ENCODE measurements at regions not wholly inside any gene's neighbourhood (a gene's known extent, or its start where the extent isn't known, plus 50 kb on each side); places are given as distances from the start of the nearest gene placed in this dataset.

DNA sequence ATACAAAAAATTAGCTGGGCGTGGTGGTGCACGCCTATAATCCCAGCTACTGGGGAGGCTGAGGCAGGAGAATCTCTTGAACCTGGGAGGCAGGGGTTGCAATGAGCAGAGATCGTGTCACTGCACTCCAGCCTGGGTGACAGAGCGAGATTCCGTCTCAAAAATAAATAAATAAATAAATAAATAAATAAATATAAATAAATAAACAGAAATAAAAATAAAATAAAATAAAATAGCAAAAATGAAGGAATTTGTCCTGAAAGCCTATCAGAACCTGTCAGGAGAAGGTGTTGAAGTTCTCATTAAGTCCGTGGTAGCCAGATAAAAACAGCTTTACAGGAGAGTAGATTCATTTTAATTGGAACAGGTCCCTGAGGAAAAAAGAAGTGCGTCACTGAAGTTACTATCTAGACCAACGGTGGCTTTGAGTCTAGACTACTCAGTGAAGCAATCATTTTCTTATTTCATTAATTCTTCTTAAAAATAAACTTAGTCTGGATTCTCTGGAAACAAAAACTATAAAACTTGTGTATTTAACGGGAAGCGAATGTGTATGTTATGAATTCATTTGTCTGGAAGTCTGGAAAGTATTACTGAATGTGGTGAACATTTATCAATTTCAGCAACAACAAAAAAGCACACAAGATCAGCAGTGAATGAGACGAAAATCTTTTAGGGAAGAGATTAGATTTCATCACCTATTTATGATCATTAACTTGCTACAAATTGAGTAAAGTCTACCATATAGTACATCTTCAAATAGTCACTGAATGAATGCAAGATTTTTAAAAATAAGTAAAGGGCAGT is 248.5 kb upstream of the PDE3A start:
- ChIA-PET POLR2A (no interaction called here), CTCF (ENCODE audit: unreplicated experiment) (no interaction called here)
- H3K9me2 ChIP-seq (ENCODE audit: insufficient read depth, low read length): no peaks in the 10 kb centered on the region
- TF ChIP-seq, protein P1, sequence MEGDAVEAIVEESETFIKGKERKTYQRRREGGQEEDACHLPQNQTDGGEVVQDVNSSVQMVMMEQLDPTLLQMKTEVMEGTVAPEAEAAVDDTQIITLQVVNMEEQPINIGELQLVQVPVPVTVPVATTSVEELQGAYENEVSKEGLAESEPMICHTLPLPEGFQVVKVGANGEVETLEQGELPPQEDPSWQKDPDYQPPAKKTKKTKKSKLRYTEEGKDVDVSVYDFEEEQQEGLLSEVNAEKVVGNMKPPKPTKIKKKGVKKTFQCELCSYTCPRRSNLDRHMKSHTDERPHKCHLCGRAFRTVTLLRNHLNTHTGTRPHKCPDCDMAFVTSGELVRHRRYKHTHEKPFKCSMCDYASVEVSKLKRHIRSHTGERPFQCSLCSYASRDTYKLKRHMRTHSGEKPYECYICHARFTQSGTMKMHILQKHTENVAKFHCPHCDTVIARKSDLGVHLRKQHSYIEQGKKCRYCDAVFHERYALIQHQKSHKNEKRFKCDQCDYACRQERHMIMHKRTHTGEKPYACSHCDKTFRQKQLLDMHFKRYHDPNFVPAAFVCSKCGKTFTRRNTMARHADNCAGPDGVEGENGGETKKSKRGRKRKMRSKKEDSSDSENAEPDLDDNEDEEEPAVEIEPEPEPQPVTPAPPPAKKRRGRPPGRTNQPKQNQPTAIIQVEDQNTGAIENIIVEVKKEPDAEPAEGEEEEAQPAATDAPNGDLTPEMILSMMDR (conservative IDR thresholded peaks at IDR 0.05; ENCODE audit: low read length): no peak
- no peak for TF ChIP-seq EZH2phosphoT487 (IDR thresholded peaks at IDR 0.05; ENCODE audit: borderline replicate concordance, low read depth, low read length)
- H3K4me1 ChIP-seq (ENCODE audit: insufficient read depth, low read length, poor library complexity, severe bottlenecking): no peaks in the 10 kb centered on the region
- H3K27ac ChIP-seq (ENCODE audit: low read depth, low read length, poor library complexity, severe bottlenecking): no peak overlapping the region
- H3K36me3 ChIP-seq (ENCODE audit: insufficient read depth, low read length): no peaks in the 10 kb centered on the region
- BruUV-seq (replicated peaks): no TSS peak
- H2AFZ ChIP-seq (ENCODE audit: low read length): no peak overlapping the region
- intact Hi-C loops (cut with micrococcal nuclease; ENCODE audit: unreplicated experiment): no loop called here
- H3K9me3 ChIP-seq (ENCODE audit: low read length): no peaks in the 10 kb centered on the region
- no peaks in the 10 kb centered on the region for H3K79me2 ChIP-seq (ENCODE audit: insufficient read depth, low read depth, low read length)
- H4K20me1 ChIP-seq (ENCODE audit: insufficient read depth, low read length): no peaks in the 10 kb centered on the region
- no peak for DNase-seq (ENCODE audit: low spot score)
- no peak overlapping the region for H3K4me3 ChIP-seq (ENCODE audit: low read depth, low read length, poor library complexity, severe bottlenecking)
- no peak overlapping the region for H3K4me2 ChIP-seq (ENCODE audit: low read length)

DNA sequence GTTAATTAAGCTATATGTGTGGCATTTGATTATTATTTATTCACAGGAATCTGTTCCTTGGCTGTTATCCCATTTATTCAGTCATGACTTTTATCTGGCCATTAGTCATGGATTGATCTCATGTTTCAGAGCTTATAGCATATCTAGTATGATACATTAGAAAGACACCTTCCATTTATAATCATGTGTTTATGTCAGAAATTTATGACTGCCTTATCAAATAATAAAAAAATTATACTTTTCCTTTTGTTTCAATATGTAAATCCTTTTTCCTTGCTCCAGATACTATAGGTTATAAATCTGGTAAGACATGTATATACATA is 248.0 kb upstream of the PDE3A start:
- H3K4me2 ChIP-seq (ENCODE audit: low read length): no peak overlapping the region
- no peaks in the 10 kb centered on the region for H3K4me1 ChIP-seq (ENCODE audit: insufficient read depth, low read length, poor library complexity, severe bottlenecking)
- DNase-seq (ENCODE audit: low spot score): no peak
- ChIA-PET CTCF (ENCODE audit: unreplicated experiment) (no interaction called here), POLR2A (no interaction called here)
- TF ChIP-seq, protein P1 (conservative IDR thresholded peaks at IDR 0.05; ENCODE audit: low read length): no peak
- no peak for TF ChIP-seq EZH2phosphoT487 (IDR thresholded peaks at IDR 0.05; ENCODE audit: borderline replicate concordance, low read depth, low read length)
- intact Hi-C loops (cut with micrococcal nuclease; ENCODE audit: unreplicated experiment): no loop called here
- H3K79me2 ChIP-seq (ENCODE audit: insufficient read depth, low read depth, low read length): no peaks in the 10 kb centered on the region
- H2AFZ ChIP-seq (ENCODE audit: low read length): no peak overlapping the region
- BruUV-seq (replicated peaks): no TSS peak
- no peaks in the 10 kb centered on the region for H3K9me2 ChIP-seq (ENCODE audit: insufficient read depth, low read length)
- no peaks in the 10 kb centered on the region for H3K9me3 ChIP-seq (ENCODE audit: low read length)
- no peaks in the 10 kb centered on the region for H3K36me3 ChIP-seq (ENCODE audit: insufficient read depth, low read length)
- no peak overlapping the region for H3K4me3 ChIP-seq (ENCODE audit: low read depth, low read length, poor library complexity, severe bottlenecking)
- H3K27ac ChIP-seq (ENCODE audit: low read depth, low read length, poor library complexity, severe bottlenecking): no peak overlapping the region
- H4K20me1 ChIP-seq (ENCODE audit: insufficient read depth, low read length): no peaks in the 10 kb centered on the region

DNA sequence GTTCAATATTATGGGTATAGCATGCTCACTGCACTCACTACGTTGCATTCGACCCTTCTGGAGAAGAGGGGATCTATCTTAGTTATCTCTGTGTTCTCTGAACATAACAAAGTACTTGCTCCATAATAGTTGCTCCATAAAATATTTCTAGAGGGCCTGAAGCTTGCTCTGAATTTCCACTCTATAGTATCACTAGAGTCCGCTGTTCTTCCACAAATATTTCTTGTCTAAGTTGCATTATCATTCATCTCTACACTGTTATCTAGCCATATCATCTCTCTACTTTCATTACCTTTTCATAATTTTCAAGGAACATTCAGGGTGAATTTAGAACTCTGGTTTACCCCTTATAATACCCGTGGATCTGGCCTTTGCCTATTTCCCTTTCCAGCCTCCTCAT is 246.1 kb upstream of the PDE3A start:
- TF ChIP-seq, protein P1 (conservative IDR thresholded peaks at IDR 0.05; ENCODE audit: low read length): 0 out of 2 replicates have a peak, but pooled peaks have one; percentile 17
- TF ChIP-seq EZH2phosphoT487 (IDR thresholded peaks at IDR 0.05; ENCODE audit: borderline replicate concordance, low read depth, low read length): no peak
- no peak overlapping the region for H3K27ac ChIP-seq (ENCODE audit: low read depth, low read length, poor library complexity, severe bottlenecking)
- H3K9me2 ChIP-seq (ENCODE audit: insufficient read depth, low read length): no peaks in the 10 kb centered on the region
- intact Hi-C loops (cut with micrococcal nuclease; ENCODE audit: unreplicated experiment): loop anchor here (2.0 kb wide), 1 partner anchor 99 kb away; no protein-coding TSS in a partner anchor
- no TSS peak for BruUV-seq (replicated peaks)
- H3K4me2 ChIP-seq (ENCODE audit: low read length): no peak overlapping the region
- H2AFZ ChIP-seq (ENCODE audit: low read length): no peak overlapping the region
- H3K79me2 ChIP-seq (ENCODE audit: insufficient read depth, low read depth, low read length): no peaks in the 10 kb centered on the region
- no peaks in the 10 kb centered on the region for H3K36me3 ChIP-seq (ENCODE audit: insufficient read depth, low read length)
- DNase-seq (ENCODE audit: low spot score): no peak
- POLR2A ChIA-PET: interaction anchor here (0.9 to 1.5 kb wide), 2 partner anchors 68 to 79 kb away, joined by 3 to 4 read pairs; no protein-coding TSS in a partner anchor
- H3K4me1 ChIP-seq (ENCODE audit: insufficient read depth, low read length, poor library complexity, severe bottlenecking): no peaks in the 10 kb centered on the region
- H3K9me3 ChIP-seq (ENCODE audit: low read length): no peaks in the 10 kb centered on the region
- no peak overlapping the region for H3K4me3 ChIP-seq (ENCODE audit: low read depth, low read length, poor library complexity, severe bottlenecking)
- H4K20me1 ChIP-seq (ENCODE audit: insufficient read depth, low read length): no peaks in the 10 kb centered on the region
- CTCF ChIA-PET (ENCODE audit: unreplicated experiment): no interaction called here
